Hepatocyte (in vitro differentiated cells): ENCODE measurements at regions not wholly inside any gene's neighbourhood (a gene's known extent, or its start where the extent isn't known, plus 50 kb on each side); places are given as distances from the start of the nearest gene placed in this dataset.

Experiments used
- DNase-seq: peaks from one replicate; pipeline ENCODE4 v3.0.0-alpha.2; 2016; ENCODE audit warnings: low spot score
- H2AFZ ChIP-seq: fragments of 200-600 bp; sonication (generic); 2 replicates; pipeline ENCODE4 v1.6.0; 2016; ENCODE audit warnings: antibody characterized with exemption, mild to moderate bottlenecking
- H3K27ac ChIP-seq: fragments of 200-600 bp; sonication (generic); 2 replicates; pipeline ENCODE4 v1.5.1; 2016; ENCODE audit warnings: mild to moderate bottlenecking
- H3K27me3 ChIP-seq: fragments of 200-600 bp; sonication (generic); 2 replicates; pipeline ENCODE4 v1.6.1; 2016
- H3K36me3 ChIP-seq: fragments of 200-600 bp; sonication (generic); replicated peaks from 2 replicates; pipeline ENCODE4 v1.5.1; 2016; ENCODE audit warnings: low read depth; ENCODE audit not compliant: insufficient read depth
- H3K4me1 ChIP-seq: fragments of 200-600 bp; sonication (generic); 2 replicates; pipeline ENCODE4 v1.5.1; 2016; ENCODE audit warnings: mild to moderate bottlenecking, moderate library complexity; ENCODE audit not compliant: insufficient read depth
- H3K4me2 ChIP-seq: fragments of 200-600 bp; sonication (generic); 2 replicates; pipeline ENCODE4 v1.6.0; 2016
- H3K4me3 ChIP-seq: fragments of 200-600 bp; sonication (generic); 2 replicates; pipeline ENCODE4 v1.5.1; 2016; ENCODE audit warnings: mild to moderate bottlenecking
- H3K79me2 ChIP-seq: fragments of 200-600 bp; sonication (generic); 2 replicates; pipeline ENCODE4 v1.6.0; 2017; ENCODE audit warnings: mild to moderate bottlenecking
- H3K9me2 ChIP-seq: fragments of 200-600 bp; sonication (generic); replicated peaks from 2 replicates; pipeline ENCODE4 v1.6.0; 2017; ENCODE audit warnings: mild to moderate bottlenecking; ENCODE audit not compliant: insufficient read depth
- H3K9me3 ChIP-seq: fragments of 200-600 bp; sonication (generic); 2 replicates; pipeline ENCODE4 v1.5.1; 2016; ENCODE audit warnings: low read depth, mild to moderate bottlenecking
- H4K20me1 ChIP-seq: fragments of 200-600 bp; sonication (generic); 2 replicates; pipeline ENCODE4 v1.6.0; 2016; ENCODE audit warnings: mild to moderate bottlenecking; ENCODE audit not compliant: insufficient read depth, poor library complexity, severe bottlenecking
- EZH2 ChIP-seq: fragments of 200-600 bp; sonication (generic); IDR thresholded peaks from 2 replicates; pipeline ENCODE4 v1.6.1; 2016; ENCODE audit warnings: antibody characterized with exemption, mild to moderate bottlenecking, borderline replicate concordance
- EZH2phosphoT487 ChIP-seq: fragments of 200-600 bp; sonication (generic); IDR thresholded peaks from one replicate; pipeline ENCODE4 v1.6.1; 2018; ENCODE audit warnings: antibody characterized with exemption, mild to moderate bottlenecking, low read depth, moderate library complexity; ENCODE audit not compliant: unreplicated experiment, severe bottlenecking
- WGBS: methylation state at CpG from one replicate; pipeline ENCODE4 v1.1.6; 2016; ENCODE audit warnings: low lambda C conversion rate; ENCODE audit errors: missing lambda C conversion rate; 5-methylcytosine and 5-hydroxymethylcytosine counted together
- TF ChIP-seq, protein P1 (sequence below): fragments of 200-600 bp; sonication (generic); IDR thresholded peaks from 2 replicates; pipeline ENCODE4 v1.5.1; 2016; ENCODE audit warnings: antibody characterized with exemption, mild to moderate bottlenecking; ENCODE audit not compliant: poor library complexity

DNA sequence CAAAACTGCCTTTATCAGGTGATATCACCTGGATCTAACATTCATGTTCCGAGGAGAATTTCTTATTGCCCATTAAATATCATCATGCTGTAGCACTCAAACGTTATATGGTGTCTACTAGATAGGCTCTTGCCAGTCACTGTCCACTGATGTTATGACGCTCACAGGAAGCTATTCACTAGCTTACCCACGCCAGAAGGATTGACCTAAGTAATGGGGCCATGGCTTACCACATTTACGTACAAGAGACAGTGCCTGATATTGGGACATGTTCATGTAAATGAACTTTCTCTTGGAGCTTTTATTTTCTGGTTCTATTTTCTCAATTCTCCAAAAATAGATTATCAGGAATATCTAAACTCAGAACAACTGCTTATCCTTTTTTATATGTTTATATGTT is 91.7 kb upstream of the NAALADL2 start:
- H3K9me3 ChIP-seq, result no peaks in the 10 kb centered on the region
- no peak overlapping the region for H3K27ac ChIP-seq
- no peaks in the 10 kb centered on the region for H3K79me2 ChIP-seq
- TF ChIP-seq EZH2 (no peak), EZH2phosphoT487 (no peak)
- TF ChIP-seq, protein P1, sequence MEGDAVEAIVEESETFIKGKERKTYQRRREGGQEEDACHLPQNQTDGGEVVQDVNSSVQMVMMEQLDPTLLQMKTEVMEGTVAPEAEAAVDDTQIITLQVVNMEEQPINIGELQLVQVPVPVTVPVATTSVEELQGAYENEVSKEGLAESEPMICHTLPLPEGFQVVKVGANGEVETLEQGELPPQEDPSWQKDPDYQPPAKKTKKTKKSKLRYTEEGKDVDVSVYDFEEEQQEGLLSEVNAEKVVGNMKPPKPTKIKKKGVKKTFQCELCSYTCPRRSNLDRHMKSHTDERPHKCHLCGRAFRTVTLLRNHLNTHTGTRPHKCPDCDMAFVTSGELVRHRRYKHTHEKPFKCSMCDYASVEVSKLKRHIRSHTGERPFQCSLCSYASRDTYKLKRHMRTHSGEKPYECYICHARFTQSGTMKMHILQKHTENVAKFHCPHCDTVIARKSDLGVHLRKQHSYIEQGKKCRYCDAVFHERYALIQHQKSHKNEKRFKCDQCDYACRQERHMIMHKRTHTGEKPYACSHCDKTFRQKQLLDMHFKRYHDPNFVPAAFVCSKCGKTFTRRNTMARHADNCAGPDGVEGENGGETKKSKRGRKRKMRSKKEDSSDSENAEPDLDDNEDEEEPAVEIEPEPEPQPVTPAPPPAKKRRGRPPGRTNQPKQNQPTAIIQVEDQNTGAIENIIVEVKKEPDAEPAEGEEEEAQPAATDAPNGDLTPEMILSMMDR, result no peak
- H2AFZ ChIP-seq, result no peak overlapping the region
- no peaks in the 10 kb centered on the region for H4K20me1 ChIP-seq
- no peaks in the 10 kb centered on the region for H3K9me2 ChIP-seq
- no peak overlapping the region for H3K4me2 ChIP-seq
- 69% methylated on average over 5 of the region's 5 CpGs for WGBS
- H3K4me1 ChIP-seq, result no peaks in the 10 kb centered on the region
- no peak overlapping the region for H3K4me3 ChIP-seq
- H3K36me3 ChIP-seq, result no peaks in the 10 kb centered on the region
- no peaks in the 10 kb centered on the region for H3K27me3 ChIP-seq
- no peak for DNase-seq

DNA sequence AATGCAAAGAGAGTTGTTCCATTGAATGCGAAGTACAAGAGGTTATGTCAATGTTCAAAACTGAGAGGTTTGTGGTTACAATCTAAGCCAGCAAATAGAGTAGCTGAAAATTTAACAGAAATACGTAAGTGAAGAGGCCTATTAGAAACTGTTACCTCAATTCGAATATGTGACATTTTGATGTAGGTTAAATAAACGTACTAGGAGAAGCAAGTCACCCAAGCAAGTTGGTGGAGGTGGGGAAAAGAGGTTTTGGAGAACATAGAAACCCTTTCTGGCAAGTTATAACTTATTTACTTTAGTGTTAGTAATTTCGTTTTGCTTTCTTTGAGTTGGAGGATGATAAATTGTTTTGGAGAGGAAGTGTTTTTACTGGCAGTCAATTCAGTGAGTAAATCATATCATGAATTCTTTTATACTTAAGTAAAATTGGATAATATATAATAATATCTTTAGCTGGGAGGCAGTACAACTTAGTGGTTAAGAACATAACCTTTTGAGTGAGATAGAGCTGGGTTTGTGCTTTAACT is 91.2 kb upstream of the NAALADL2 start:
- Histone ChIP-seq H3K27ac (no peak overlapping the region), H4K20me1 (no peaks in the 10 kb centered on the region), H3K9me3 (no peaks in the 10 kb centered on the region), H3K27me3 (no peaks in the 10 kb centered on the region), H3K4me1 (no peaks in the 10 kb centered on the region), H3K4me2 (no peak overlapping the region), H3K79me2 (no peaks in the 10 kb centered on the region), H2AFZ (no peak overlapping the region), H3K9me2 (no peaks in the 10 kb centered on the region), H3K4me3 (no peak overlapping the region), H3K36me3 (no peaks in the 10 kb centered on the region)
- 84% methylated on average over 5 of the region's 5 CpGs for WGBS
- TF ChIP-seq EZH2, result no peak
- TF ChIP-seq, protein P1, result no peak
- no peak for TF ChIP-seq EZH2phosphoT487
- no peak for DNase-seq

DNA sequence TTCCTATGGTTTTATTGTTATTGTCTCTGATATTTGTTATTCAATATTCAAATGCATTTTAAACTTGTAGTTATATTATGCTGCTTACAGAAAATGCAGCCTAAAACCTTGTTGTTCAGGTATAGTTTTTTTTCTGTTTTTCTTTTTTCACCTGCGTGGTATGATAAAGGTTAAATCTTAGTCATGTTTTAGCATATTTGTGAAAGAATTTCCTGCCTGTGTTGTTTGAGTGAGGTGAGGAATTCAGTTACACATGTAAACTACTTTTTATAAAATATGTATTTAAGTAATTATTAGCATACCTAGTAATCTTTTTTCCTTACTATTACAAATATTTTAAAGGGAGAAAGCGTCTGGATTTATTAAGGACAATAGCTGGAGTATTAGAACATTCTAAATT is 90.0 kb upstream of the NAALADL2 start:
- Histone ChIP-seq H2AFZ (no peak overlapping the region), H3K9me2 (no peaks in the 10 kb centered on the region)
- no peak for DNase-seq

More for the DNA sequence above, 90.0 kb upstream of the NAALADL2 start:
- H3K27ac ChIP-seq, result no peak overlapping the region
- no peaks in the 10 kb centered on the region for H3K27me3 ChIP-seq
- H3K36me3 ChIP-seq, result no peaks in the 10 kb centered on the region
- no peaks in the 10 kb centered on the region for H4K20me1 ChIP-seq
- no peaks in the 10 kb centered on the region for H3K4me1 ChIP-seq
- WGBS, result 88% methylated on average over 2 of the region's 2 CpGs
- no peak overlapping the region for H3K4me3 ChIP-seq
- no peak overlapping the region for H3K4me2 ChIP-seq
- H3K79me2 ChIP-seq, result no peaks in the 10 kb centered on the region
- no peak for TF ChIP-seq EZH2
- TF ChIP-seq EZH2phosphoT487, result no peak
- TF ChIP-seq, protein P1, result no peak
- no peaks in the 10 kb centered on the region for H3K9me3 ChIP-seq
